ENCODE measurements at regions not wholly inside any gene's neighbourhood (a gene's known extent, or its start where the extent isn't known, plus 50 kb on each side); places are given as distances from the start of the nearest gene placed in this dataset.
"Not testable (repeated sequence)": the region's sequence is repeated elsewhere in the genome, so short reads cannot be mapped to it uniquely, and the experiment has no call there.

- no peak for DNase-seq
Measured at GRCh38 chr14:21874167-21874566, 200.5 kb upstream of the OR4E1 start.

GRCh38 chr14:21868442-21869046 is 194.9 kb upstream of the OR4E1 start:
- peak; percentile 83 for DNase-seq

- DNase-seq, result no peak
Measured at GRCh38 chr14:21867541-21867940, 193.9 kb upstream of the OR4E1 start.

- DNase-seq, result no peak
Measured at GRCh38 chr14:21866479-21866878, 192.9 kb upstream of the OR4E1 start.

GRCh38 chr14:21863289-21863688 is 189.7 kb upstream of the OR4E1 start:
- no peak for DNase-seq

- DNase-seq, result no peak
Measured at GRCh38 chr14:21861153-21861552, 187.5 kb upstream of the OR4E1 start.

GRCh38 chr14:21860172-21860571 is 186.6 kb upstream of the OR4E1 start:
- DNase-seq, result no peak

- DNase-seq, result no peak
Measured at GRCh38 chr14:21852775-21853174, 179.2 kb upstream of the OR4E1 start.

GRCh38 chr14:21852061-21852664 is 178.5 kb upstream of the OR4E1 start:
- peak; percentile 75 for DNase-seq

GRCh38 chr14:21846902-21847301 is 173.3 kb upstream of the OR4E1 start:
- DNase-seq, result not testable (repeated sequence)

- peak; percentile 76 for DNase-seq
Measured at GRCh38 chr14:21846227-21846885, 172.7 kb upstream of the OR4E1 start.

GRCh38 chr14:21840765-21841164 is 167.1 kb upstream of the OR4E1 start:
- no peak for DNase-seq

- DNase-seq, result no peak
Measured at GRCh38 chr14:21833836-21834235, 160.2 kb upstream of the OR4E1 start.

GRCh38 chr14:21825845-21826244 is 152.2 kb upstream of the OR4E1 start:
- DNase-seq, result no peak

GRCh38 chr14:21825149-21825743 is 151.6 kb upstream of the OR4E1 start:
- DNase-seq, result peak; percentile 74

GRCh38 chr14:21822109-21822508 is 148.5 kb upstream of the OR4E1 start:
- no peak for DNase-seq

- DNase-seq, result no peak
Measured at GRCh38 chr14:21820631-21821030, 147.0 kb upstream of the OR4E1 start.

GRCh38 chr14:21819891-21820290 is 146.3 kb upstream of the OR4E1 start:
- DNase-seq, result not testable (repeated sequence)

GRCh38 chr14:21817010-21817409 is 143.4 kb upstream of the OR4E1 start:
- not testable (repeated sequence) for DNase-seq

GRCh38 chr14:21807975-21808374 is 134.4 kb upstream of the OR4E1 start:
- no peak for DNase-seq

GRCh38 chr14:21804981-21805380 is 131.4 kb upstream of the OR4E1 start:
- no peak for DNase-seq

GRCh38 chr14:21802441-21802840 is 128.8 kb upstream of the OR4E1 start:
- DNase-seq, result no peak

GRCh38 chr14:21796916-21797315 is 123.3 kb upstream of the OR4E1 start:
- no peak for DNase-seq

- no peak for DNase-seq
Measured at GRCh38 chr14:21795456-21795855, 121.8 kb upstream of the OR4E1 start.

All from islet precursor cell (in vitro differentiated cells).